H1 (cell line): ENCODE measurements at regions not wholly inside any gene's neighbourhood (a gene's known extent, or its start where the extent isn't known, plus 50 kb on each side); places are given as distances from the start of the nearest gene placed in this dataset.

ENCODE experiments used
- EP300 ChIP-seq, 2 experiments: IDR thresholded peaks; 1 replicate in 1 of 2; 2 replicates in 1 of 2; pipeline ENCODE4 v1.6.1; 2011 to 2012; ENCODE audit warnings: low read depth in 2 of 2, low read length in 2 of 2, mild to moderate bottlenecking in 2 of 2, borderline replicate concordance in 1 of 2, inconsistent platforms in 1 of 2, moderate library complexity in 1 of 2
- EZH2 ChIP-seq: fragments of 200-600 bp; sonication (generic); IDR thresholded peaks from 2 replicates; pipeline ENCODE4 v1.7.1; 2012; ENCODE audit warnings: low read depth, mild to moderate bottlenecking, moderate library complexity, low read length, inconsistent platforms; ENCODE audit not compliant: severe bottlenecking
- HDAC6 ChIP-seq: IDR thresholded peaks from one replicate; pipeline ENCODE4 v1.7.1; 2012; ENCODE audit warnings: low read depth, mild to moderate bottlenecking, inconsistent platforms, low read length, moderate library complexity
- MAFK ChIP-seq: IDR thresholded peaks from 2 replicates; pipeline ENCODE4 v1.6.1; 2012; ENCODE audit warnings: low read depth, mild to moderate bottlenecking, improper control_type of control experiment, low read length
- NRF1 ChIP-seq: IDR thresholded peaks from 2 replicates; pipeline ENCODE4 v1.6.1; 2011; ENCODE audit warnings: mild to moderate bottlenecking, low read depth, low read length, improper control_type of control experiment
- RFX5 ChIP-seq: IDR thresholded peaks from 2 replicates; pipeline ENCODE4 v1.6.1; 2011; ENCODE audit warnings: low read depth, low read length, improper control_type of control experiment, borderline replicate concordance
- SIX5 ChIP-seq: IDR thresholded peaks from 2 replicates; pipeline ENCODE4 v1.6.1; 2011; ENCODE audit warnings: mild to moderate bottlenecking, low read depth, low read length
- TF ChIP-seq, protein P1 (sequence below): fragments of 300-600 bp; sonication (generic); IDR thresholded peaks from 2 replicates; pipeline ENCODE4 v1.7.1; 2012; ENCODE audit warnings: low read length, moderate library complexity, mild to moderate bottlenecking, inconsistent platforms; ENCODE audit not compliant: insufficient replicate concordance
- TF ChIP-seq, protein P2 (sequence below), 3 experiments: IDR thresholded peaks; 1 replicate in 2 of 3; 2 replicates in 1 of 3; pipeline versions ENCODE4 v1.5.1 to v1.6.1; 2011; ENCODE audit warnings: low read length in 3 of 3, mild to moderate bottlenecking in 3 of 3, inconsistent platforms in 2 of 3, low read depth in 1 of 3, moderate library complexity in 1 of 3; ENCODE audit not compliant: insufficient read depth in 1 of 3; ENCODE audit errors: control extremely low read depth in 1 of 3

DNA sequence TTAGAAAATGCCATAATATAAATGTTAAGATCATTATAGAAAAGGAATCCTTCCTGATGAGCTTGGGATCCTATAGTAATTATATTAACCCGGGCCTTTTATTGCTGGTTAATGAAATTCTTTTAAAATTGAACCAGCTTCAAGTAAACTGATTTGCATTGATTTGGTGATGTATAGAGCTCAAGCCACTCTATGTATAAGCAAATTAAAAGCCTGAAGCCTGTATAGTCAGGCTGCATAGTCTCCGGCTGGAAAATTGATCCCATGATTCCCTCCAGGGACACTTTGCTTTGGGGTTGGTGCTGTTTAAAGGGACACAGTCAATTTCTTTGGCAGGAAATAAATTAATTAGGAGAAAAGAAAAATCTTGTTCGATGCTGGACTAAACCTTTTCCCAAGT lies 199.1 kb downstream of the HERPUD2 start (continued):
- TF ChIP-seq, protein P1, sequence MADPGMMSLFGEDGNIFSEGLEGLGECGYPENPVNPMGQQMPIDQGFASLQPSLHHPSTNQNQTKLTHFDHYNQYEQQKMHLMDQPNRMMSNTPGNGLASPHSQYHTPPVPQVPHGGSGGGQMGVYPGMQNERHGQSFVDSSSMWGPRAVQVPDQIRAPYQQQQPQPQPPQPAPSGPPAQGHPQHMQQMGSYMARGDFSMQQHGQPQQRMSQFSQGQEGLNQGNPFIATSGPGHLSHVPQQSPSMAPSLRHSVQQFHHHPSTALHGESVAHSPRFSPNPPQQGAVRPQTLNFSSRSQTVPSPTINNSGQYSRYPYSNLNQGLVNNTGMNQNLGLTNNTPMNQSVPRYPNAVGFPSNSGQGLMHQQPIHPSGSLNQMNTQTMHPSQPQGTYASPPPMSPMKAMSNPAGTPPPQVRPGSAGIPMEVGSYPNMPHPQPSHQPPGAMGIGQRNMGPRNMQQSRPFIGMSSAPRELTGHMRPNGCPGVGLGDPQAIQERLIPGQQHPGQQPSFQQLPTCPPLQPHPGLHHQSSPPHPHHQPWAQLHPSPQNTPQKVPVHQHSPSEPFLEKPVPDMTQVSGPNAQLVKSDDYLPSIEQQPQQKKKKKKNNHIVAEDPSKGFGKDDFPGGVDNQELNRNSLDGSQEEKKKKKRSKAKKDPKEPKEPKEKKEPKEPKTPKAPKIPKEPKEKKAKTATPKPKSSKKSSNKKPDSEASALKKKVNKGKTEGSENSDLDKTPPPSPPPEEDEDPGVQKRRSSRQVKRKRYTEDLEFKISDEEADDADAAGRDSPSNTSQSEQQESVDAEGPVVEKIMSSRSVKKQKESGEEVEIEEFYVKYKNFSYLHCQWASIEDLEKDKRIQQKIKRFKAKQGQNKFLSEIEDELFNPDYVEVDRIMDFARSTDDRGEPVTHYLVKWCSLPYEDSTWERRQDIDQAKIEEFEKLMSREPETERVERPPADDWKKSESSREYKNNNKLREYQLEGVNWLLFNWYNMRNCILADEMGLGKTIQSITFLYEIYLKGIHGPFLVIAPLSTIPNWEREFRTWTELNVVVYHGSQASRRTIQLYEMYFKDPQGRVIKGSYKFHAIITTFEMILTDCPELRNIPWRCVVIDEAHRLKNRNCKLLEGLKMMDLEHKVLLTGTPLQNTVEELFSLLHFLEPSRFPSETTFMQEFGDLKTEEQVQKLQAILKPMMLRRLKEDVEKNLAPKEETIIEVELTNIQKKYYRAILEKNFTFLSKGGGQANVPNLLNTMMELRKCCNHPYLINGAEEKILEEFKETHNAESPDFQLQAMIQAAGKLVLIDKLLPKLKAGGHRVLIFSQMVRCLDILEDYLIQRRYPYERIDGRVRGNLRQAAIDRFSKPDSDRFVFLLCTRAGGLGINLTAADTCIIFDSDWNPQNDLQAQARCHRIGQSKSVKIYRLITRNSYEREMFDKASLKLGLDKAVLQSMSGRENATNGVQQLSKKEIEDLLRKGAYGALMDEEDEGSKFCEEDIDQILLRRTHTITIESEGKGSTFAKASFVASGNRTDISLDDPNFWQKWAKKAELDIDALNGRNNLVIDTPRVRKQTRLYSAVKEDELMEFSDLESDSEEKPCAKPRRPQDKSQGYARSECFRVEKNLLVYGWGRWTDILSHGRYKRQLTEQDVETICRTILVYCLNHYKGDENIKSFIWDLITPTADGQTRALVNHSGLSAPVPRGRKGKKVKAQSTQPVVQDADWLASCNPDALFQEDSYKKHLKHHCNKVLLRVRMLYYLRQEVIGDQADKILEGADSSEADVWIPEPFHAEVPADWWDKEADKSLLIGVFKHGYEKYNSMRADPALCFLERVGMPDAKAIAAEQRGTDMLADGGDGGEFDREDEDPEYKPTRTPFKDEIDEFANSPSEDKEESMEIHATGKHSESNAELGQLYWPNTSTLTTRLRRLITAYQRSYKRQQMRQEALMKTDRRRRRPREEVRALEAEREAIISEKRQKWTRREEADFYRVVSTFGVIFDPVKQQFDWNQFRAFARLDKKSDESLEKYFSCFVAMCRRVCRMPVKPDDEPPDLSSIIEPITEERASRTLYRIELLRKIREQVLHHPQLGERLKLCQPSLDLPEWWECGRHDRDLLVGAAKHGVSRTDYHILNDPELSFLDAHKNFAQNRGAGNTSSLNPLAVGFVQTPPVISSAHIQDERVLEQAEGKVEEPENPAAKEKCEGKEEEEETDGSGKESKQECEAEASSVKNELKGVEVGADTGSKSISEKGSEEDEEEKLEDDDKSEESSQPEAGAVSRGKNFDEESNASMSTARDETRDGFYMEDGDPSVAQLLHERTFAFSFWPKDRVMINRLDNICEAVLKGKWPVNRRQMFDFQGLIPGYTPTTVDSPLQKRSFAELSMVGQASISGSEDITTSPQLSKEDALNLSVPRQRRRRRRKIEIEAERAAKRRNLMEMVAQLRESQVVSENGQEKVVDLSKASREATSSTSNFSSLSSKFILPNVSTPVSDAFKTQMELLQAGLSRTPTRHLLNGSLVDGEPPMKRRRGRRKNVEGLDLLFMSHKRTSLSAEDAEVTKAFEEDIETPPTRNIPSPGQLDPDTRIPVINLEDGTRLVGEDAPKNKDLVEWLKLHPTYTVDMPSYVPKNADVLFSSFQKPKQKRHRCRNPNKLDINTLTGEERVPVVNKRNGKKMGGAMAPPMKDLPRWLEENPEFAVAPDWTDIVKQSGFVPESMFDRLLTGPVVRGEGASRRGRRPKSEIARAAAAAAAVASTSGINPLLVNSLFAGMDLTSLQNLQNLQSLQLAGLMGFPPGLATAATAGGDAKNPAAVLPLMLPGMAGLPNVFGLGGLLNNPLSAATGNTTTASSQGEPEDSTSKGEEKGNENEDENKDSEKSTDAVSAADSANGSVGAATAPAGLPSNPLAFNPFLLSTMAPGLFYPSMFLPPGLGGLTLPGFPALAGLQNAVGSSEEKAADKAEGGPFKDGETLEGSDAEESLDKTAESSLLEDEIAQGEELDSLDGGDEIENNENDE = no peak
- TF ChIP-seq HDAC6 (no peak), EZH2 (no peak), NRF1 (no peak), RFX5 (no peak), EP300 (IDR thresholded peaks at IDR 0.05; ENCODE audit: borderline replicate concordance in 1 of 2, low read depth in 2 of 2, low read length in 2 of 2) (no peak), MAFK (no peak), SIX5 (no peak)
- TF ChIP-seq, protein P2, sequence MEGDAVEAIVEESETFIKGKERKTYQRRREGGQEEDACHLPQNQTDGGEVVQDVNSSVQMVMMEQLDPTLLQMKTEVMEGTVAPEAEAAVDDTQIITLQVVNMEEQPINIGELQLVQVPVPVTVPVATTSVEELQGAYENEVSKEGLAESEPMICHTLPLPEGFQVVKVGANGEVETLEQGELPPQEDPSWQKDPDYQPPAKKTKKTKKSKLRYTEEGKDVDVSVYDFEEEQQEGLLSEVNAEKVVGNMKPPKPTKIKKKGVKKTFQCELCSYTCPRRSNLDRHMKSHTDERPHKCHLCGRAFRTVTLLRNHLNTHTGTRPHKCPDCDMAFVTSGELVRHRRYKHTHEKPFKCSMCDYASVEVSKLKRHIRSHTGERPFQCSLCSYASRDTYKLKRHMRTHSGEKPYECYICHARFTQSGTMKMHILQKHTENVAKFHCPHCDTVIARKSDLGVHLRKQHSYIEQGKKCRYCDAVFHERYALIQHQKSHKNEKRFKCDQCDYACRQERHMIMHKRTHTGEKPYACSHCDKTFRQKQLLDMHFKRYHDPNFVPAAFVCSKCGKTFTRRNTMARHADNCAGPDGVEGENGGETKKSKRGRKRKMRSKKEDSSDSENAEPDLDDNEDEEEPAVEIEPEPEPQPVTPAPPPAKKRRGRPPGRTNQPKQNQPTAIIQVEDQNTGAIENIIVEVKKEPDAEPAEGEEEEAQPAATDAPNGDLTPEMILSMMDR (IDR thresholded peaks at IDR 0.05; ENCODE audit: control extremely low read depth in 1 of 3, insufficient read depth in 1 of 3, low read depth in 1 of 3, low read length in 3 of 3) = no peak
